ENCODE measurements at regions not wholly inside any gene's neighbourhood (a gene's known extent, or its start where the extent isn't known, plus 50 kb on each side); places are given as distances from the start of the nearest gene placed in this dataset.

GRCh38 chr2:94759211-94759610 lies 112.0 kb upstream of the TEKT4 start:
- no peak for TF ChIP-seq POLR2AphosphoS5 (IDR thresholded peaks at IDR 0.05; ENCODE audit: low read depth)
- no peak for TF ChIP-seq CTCF (IDR thresholded peaks at IDR 0.05; ENCODE audit: insufficient read depth, low read length)
